Neural progenitor cell (in vitro differentiated cells): ENCODE measurements at regions not wholly inside any gene's neighbourhood (a gene's known extent, or its start where the extent isn't known, plus 50 kb on each side); places are given as distances from the start of the nearest gene placed in this dataset.

ENCODE experiments used
- DNase-seq: peaks from one replicate; pipeline ENCODE4 v3.0.0-alpha.2; 2016; ENCODE audit warnings: low spot score
- H2AFZ ChIP-seq: fragments of 200-600 bp; sonication (generic); replicated peaks from 2 replicates; pipeline ENCODE4 v1.6.1; 2016; ENCODE audit warnings: antibody characterized with exemption
- H3F3A ChIP-seq: fragments of 200-600 bp; sonication (generic); 2 replicates; pipeline ENCODE4 v1.6.1; 2016; ENCODE audit warnings: antibody characterized with exemption, low read depth
- H3K27ac ChIP-seq: fragments of 200-600 bp; sonication (generic); 2 replicates; pipeline ENCODE4 v1.5.1; 2016; ENCODE audit warnings: mild to moderate bottlenecking
- H3K27me3 ChIP-seq: fragments of 200-600 bp; sonication (generic); 2 replicates; pipeline ENCODE4 v1.6.1; 2016; ENCODE audit warnings: mild to moderate bottlenecking, moderate library complexity
- H3K36me3 ChIP-seq: fragments of 200-600 bp; sonication (generic); 2 replicates; pipeline ENCODE4 v1.5.1; 2016
- H3K4me1 ChIP-seq: fragments of 200-600 bp; sonication (generic); 2 replicates; pipeline ENCODE4 v1.6.1; 2016; ENCODE audit warnings: mixed run types
- H3K4me2 ChIP-seq: fragments of 200-600 bp; sonication (generic); 2 replicates; pipeline ENCODE4 v1.6.1; 2016
- H3K4me3 ChIP-seq: fragments of 200-600 bp; sonication (generic); 2 replicates; pipeline ENCODE4 v1.5.1; 2016
- H3K79me2 ChIP-seq: fragments of 200-600 bp; sonication (generic); 2 replicates; pipeline ENCODE4 v1.6.1; 2016; ENCODE audit warnings: low read depth
- H3K9ac ChIP-seq: fragments of 200-600 bp; sonication (generic); 2 replicates; pipeline ENCODE4 v1.6.1; 2016
- H3K9me3 ChIP-seq: fragments of 200-600 bp; sonication (generic); 2 replicates; pipeline ENCODE4 v1.5.1; 2016; ENCODE audit warnings: low read depth
- H4K20me1 ChIP-seq: fragments of 200-600 bp; sonication (generic); 2 replicates; pipeline ENCODE4 v1.6.1; 2016; ENCODE audit warnings: low read depth
- H3K27ac Mint-ChIP-seq: 3 replicates; pipeline ENCODE4 v1.8.0; 2021; ENCODE audit warnings: mixed read lengths
- H3K27me3 Mint-ChIP-seq: 2 replicates; pipeline ENCODE4 v1.8.0; 2022; ENCODE audit warnings: low read depth, mild to moderate bottlenecking, inconsistent platforms, moderate library complexity, mixed read lengths; ENCODE audit not compliant: insufficient read depth
- H3K36me3 Mint-ChIP-seq: 3 replicates; pipeline ENCODE4 v1.8.0; 2021; ENCODE audit warnings: mixed read lengths
- H3K4me1 Mint-ChIP-seq: 3 replicates; pipeline ENCODE4 v1.8.0; 2021; ENCODE audit warnings: mixed read lengths
- H3K4me3 Mint-ChIP-seq: 3 replicates; pipeline ENCODE4 v1.8.0; 2021; ENCODE audit warnings: mild to moderate bottlenecking, moderate library complexity, mixed read lengths
- H3K9me3 Mint-ChIP-seq: 3 replicates; pipeline ENCODE4 v1.8.0; 2020; ENCODE audit warnings: mixed read lengths
- EZH2 ChIP-seq: fragments of 200-600 bp; sonication (generic); IDR thresholded peaks from 2 replicates; pipeline ENCODE4 v1.6.1; 2017; ENCODE audit warnings: antibody characterized with exemption, mild to moderate bottlenecking, moderate library complexity
- EZH2phosphoT487 ChIP-seq: fragments of 200-600 bp; sonication (generic); IDR thresholded peaks from 2 replicates; pipeline ENCODE4 v1.6.1; 2017; ENCODE audit warnings: antibody characterized with exemption
- TF ChIP-seq, protein P1 (sequence below): fragments of 200-600 bp; sonication (generic); IDR thresholded peaks from 2 replicates; pipeline ENCODE4 v1.5.1; 2017; ENCODE audit warnings: antibody characterized with exemption, mild to moderate bottlenecking

DNA sequence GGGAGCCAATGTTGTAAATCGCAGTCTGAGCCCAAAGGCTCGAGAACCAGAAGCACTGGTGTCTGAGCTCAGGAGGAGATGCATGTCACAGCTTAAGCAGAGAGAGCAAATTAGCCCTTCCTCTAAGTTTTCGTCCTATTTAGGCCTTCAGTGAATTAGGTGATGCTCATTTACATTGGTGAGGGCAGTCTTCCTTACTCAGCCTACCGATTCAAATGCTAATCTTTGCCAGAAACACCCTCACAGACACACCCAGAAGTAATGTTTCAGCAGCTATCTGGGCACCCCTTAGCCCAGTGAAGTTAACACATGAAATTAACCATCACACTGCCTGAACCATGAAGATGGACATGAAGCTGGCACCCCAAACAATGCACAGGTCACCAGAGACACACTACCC lies 385.1 kb downstream of the STK39 start:
- no peaks in the 10 kb centered on the region for H3K9me3 ChIP-seq
- Mint-ChIP-seq H3K27ac (no peak overlapping the region), H3K27me3 (no peaks in the 10 kb centered on the region), H3K9me3 (peaks cover 4% of the 10 kb centered on the region), H3K4me3 (no peak overlapping the region), H3K36me3 (peaks cover 2% of the 10 kb centered on the region), H3K4me1 (no peaks in the 10 kb centered on the region)
- peaks cover 26% of the 10 kb centered on the region for H3K4me1 ChIP-seq
- peaks cover 10% of the 10 kb centered on the region for H3F3A ChIP-seq
- H3K4me3 ChIP-seq, result no peak overlapping the region
- no peak overlapping the region for H2AFZ ChIP-seq
- H3K27ac ChIP-seq, result no peak overlapping the region
- no peaks in the 10 kb centered on the region for H3K36me3 ChIP-seq
- H3K27me3 ChIP-seq, result no peaks in the 10 kb centered on the region
- no peak for DNase-seq
- H3K9ac ChIP-seq, result no peak overlapping the region
- TF ChIP-seq EZH2phosphoT487, result no peak
- TF ChIP-seq EZH2, result no peak
- TF ChIP-seq, protein P1, sequence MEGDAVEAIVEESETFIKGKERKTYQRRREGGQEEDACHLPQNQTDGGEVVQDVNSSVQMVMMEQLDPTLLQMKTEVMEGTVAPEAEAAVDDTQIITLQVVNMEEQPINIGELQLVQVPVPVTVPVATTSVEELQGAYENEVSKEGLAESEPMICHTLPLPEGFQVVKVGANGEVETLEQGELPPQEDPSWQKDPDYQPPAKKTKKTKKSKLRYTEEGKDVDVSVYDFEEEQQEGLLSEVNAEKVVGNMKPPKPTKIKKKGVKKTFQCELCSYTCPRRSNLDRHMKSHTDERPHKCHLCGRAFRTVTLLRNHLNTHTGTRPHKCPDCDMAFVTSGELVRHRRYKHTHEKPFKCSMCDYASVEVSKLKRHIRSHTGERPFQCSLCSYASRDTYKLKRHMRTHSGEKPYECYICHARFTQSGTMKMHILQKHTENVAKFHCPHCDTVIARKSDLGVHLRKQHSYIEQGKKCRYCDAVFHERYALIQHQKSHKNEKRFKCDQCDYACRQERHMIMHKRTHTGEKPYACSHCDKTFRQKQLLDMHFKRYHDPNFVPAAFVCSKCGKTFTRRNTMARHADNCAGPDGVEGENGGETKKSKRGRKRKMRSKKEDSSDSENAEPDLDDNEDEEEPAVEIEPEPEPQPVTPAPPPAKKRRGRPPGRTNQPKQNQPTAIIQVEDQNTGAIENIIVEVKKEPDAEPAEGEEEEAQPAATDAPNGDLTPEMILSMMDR, result no peak
- no peaks in the 10 kb centered on the region for H3K79me2 ChIP-seq
- no peaks in the 10 kb centered on the region for H4K20me1 ChIP-seq
- no peak overlapping the region for H3K4me2 ChIP-seq

DNA sequence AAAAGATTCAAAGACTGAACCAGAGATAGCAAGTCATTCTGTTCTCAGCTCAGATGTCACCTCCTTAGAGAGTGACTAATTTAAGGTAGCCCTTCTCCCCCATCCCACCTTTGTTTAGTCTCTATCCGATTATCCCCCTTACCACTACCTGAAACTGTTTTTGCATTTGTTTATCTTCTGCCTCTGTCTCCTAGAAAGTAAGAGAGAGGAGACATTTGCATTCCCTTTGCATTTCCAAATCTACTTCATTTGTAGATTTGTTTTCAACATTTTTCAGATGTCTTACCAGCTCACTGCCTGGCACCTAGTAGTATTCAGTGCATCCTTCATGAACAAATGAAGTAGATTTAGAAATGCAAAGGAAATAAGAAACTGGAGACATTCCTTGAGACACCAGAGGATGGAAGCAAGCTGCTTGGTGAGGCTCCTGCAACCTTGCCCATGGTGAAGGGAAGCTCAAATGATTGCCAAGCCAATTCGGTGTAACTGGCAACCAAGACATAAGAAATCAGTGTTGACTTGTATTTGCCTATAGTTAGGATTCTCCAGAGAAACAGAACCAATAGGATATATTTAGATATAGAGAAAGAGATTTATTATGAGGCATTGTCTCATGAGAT lies 385.7 kb downstream of the STK39 start:
- H3K4me1 Mint-ChIP-seq, result no peaks in the 10 kb centered on the region
- H3K9ac ChIP-seq, result no peak overlapping the region
- H4K20me1 ChIP-seq, result no peaks in the 10 kb centered on the region
- H3K36me3 ChIP-seq, result no peaks in the 10 kb centered on the region
- H3K4me3 ChIP-seq, result no peak overlapping the region
- no peaks in the 10 kb centered on the region for H3K79me2 ChIP-seq
- TF ChIP-seq EZH2phosphoT487 (no peak), EZH2 (no peak)
- TF ChIP-seq, protein P1, result no peak
- H3K4me1 ChIP-seq, result peaks cover 32% of the 10 kb centered on the region
- no peaks in the 10 kb centered on the region for H3K9me3 ChIP-seq
- no peaks in the 10 kb centered on the region for H3K27me3 Mint-ChIP-seq
- no peak overlapping the region for H3K27ac ChIP-seq
- H3F3A ChIP-seq, result peaks cover 15% of the 10 kb centered on the region
- DNase-seq, result no peak
- H2AFZ ChIP-seq, result no peak overlapping the region
- H3K9me3 Mint-ChIP-seq, result peaks cover 2% of the 10 kb centered on the region
- H3K4me2 ChIP-seq, result no peak overlapping the region
- no peak overlapping the region for H3K27ac Mint-ChIP-seq
- peaks cover 2% of the 10 kb centered on the region for H3K36me3 Mint-ChIP-seq
- H3K4me3 Mint-ChIP-seq, result no peak overlapping the region
- no peaks in the 10 kb centered on the region for H3K27me3 ChIP-seq

DNA sequence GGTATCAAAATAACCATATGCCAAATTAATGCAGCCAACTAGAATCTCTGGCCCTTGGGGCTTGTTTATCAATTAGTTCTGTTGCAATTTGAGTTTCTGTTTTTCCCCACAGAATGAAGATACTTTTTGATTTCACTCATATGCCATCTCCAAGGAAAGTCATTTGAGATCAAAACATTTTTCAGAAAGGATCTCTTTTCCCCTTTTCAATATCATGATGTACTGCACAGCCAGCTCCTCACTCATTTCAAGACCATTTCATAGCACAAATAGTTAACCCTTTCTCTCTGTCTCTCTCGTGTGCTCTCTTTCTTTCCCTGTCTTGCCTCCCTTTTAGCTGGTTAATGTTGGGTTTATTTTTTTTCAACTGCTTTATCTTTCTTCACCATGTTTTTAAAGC lies 387.3 kb downstream of the STK39 start:
- H3K27me3 Mint-ChIP-seq, result no peaks in the 10 kb centered on the region
- H3K27ac Mint-ChIP-seq, result no peak overlapping the region
- TF ChIP-seq, protein P1, result no peak
- TF ChIP-seq EZH2phosphoT487 (no peak), EZH2 (no peak)
- no peak overlapping the region for H3K4me3 Mint-ChIP-seq
- Histone ChIP-seq H3K4me3 (no peak overlapping the region), H3K4me1 (peaks cover 35% of the 10 kb centered on the region), H3K36me3 (no peaks in the 10 kb centered on the region), H3K9ac (no peak overlapping the region), H4K20me1 (no peaks in the 10 kb centered on the region), H3K4me2 (no peak overlapping the region), H3K27me3 (no peaks in the 10 kb centered on the region), H3K9me3 (no peaks in the 10 kb centered on the region), H3K79me2 (no peaks in the 10 kb centered on the region), H3F3A (peaks cover 19% of the 10 kb centered on the region), H2AFZ (no peak overlapping the region), H3K27ac (no peak overlapping the region)
- H3K9me3 Mint-ChIP-seq, result peaks cover 2% of the 10 kb centered on the region
- no peak for DNase-seq
- H3K4me1 Mint-ChIP-seq, result no peaks in the 10 kb centered on the region
- H3K36me3 Mint-ChIP-seq, result peaks cover 2% of the 10 kb centered on the region
